Smooth muscle cell of the brain vasculature (primary cell): ENCODE measurements at regions not wholly inside any gene's neighbourhood (a gene's known extent, or its start where the extent isn't known, plus 50 kb on each side); places are given as distances from the start of the nearest gene placed in this dataset.

Experiments
- DNase-seq: peaks from one replicate; pipeline ENCODE4 v3.0.0-alpha.2; 2012; ENCODE audit warnings: low read depth, low spot score

DNA sequence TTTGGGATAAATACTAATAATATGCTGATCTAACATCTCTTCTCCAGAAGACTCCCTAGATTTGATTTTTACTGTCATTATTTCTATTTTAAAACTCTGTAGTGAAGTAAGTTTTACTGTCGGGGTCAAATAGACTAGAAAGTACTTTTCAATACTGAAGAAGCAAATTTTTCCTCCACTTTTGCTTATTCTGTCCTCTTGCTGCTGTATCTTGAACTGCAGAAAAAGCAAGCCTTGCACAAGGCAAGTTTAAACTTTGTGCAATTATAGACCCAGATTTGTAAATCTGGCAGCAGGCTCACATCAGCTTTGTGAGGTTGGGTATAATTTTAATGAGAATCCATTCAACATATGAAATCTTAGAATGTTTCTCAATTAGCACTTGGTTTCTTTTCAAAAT lies 151.1 kb upstream of the ETS2 start:
- DNase-seq: no peak

GRCh38 chr21:38658511-38658910 lies 147.2 kb upstream of the ETS2 start:
- DNase-seq: no peak

GRCh38 chr21:38659936-38660332 lies 145.8 kb upstream of the ETS2 start:
- no peak for DNase-seq

GRCh38 chr21:38660333-38661196 lies 145.2 kb upstream of the ETS2 start:
- no peak for DNase-seq

- no peak for DNase-seq
Measured at GRCh38 chr21:38661197-38661871, 144.4 kb upstream of the ETS2 start.

GRCh38 chr21:38661889-38662568 lies 143.7 kb upstream of the ETS2 start:
- DNase-seq: no peak

- no peak for DNase-seq
Measured at GRCh38 chr21:38663282-38663681, 142.4 kb upstream of the ETS2 start.

GRCh38 chr21:38664315-38664714 lies 141.4 kb upstream of the ETS2 start:
- DNase-seq: no peak

GRCh38 chr21:38664841-38665240 lies 140.9 kb upstream of the ETS2 start:
- no peak for DNase-seq

DNA sequence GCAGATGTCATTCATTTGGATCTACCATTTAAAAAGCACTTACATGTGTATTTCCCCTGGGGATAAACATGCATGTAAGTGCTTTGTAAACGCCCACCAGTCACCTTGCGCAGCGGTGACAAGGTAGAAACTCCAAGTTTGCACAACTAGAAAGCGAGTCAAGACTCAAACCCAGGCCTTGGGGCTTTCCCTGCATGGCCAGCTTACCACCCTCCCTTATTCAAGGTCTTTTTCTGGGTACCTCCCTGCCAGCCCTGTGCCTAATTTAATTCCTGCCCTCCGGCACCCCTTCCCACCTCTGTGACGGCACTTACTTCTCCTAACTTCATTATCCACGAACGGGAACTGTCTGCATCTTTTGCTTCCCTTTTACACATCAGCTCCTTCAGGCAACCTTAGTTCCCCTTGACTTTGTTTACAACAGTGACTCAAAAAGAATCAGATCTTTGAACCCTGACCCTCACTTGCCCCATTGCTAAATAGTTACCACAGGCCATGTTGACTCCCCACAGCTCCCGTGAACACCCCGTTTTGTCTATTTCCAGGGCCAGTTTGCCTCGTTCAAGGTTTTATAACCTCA lies 138.3 kb upstream of the ETS2 start:
- DNase-seq: no peak

- DNase-seq: no peak
Measured at GRCh38 chr21:38668067-38668466, 137.7 kb upstream of the ETS2 start.

DNA sequence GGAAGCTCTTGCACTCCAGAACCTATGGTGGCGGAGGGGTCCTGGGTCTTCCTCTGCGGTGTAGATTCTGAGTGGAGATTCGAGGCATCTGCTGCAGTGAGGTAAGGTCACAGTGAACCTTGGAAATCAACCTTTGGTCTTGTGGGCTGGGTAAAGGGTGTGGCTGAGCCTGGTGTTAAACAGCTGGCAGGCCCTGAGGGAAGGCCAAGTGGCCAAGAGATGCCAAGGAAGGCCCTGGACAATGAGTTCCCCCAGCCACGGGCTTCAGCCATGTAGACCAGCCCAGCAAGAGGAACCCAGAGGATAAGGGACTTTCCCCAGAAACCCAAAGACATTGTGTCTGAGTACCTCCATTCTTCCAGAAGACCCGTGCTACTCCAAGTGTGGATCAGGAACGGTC lies 137.2 kb upstream of the ETS2 start:
- DNase-seq: no peak

GRCh38 chr21:38669186-38669585 lies 136.5 kb upstream of the ETS2 start:
- DNase-seq: no peak

- DNase-seq: no peak
Measured at GRCh38 chr21:38670861-38671260, 134.9 kb upstream of the ETS2 start.

DNA sequence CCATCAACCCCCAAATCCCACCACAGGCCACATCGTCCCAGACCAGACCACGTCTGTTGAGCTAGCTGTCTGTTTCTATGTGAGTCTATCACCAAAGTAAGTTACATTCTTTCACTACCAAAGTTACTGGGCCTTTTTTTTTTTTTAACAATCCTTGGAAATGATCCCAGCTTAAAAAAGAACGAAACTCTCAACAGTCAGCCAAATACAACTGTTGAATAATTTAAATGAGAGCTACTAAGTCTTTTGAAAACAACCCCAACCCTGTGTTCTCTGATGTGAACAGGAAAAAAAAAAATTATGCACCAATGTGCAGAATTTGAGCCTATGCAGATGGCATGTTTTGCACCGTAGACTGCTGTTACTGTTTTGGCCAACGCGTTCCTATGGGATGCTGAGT lies 134.0 kb upstream of the ETS2 start:
- DNase-seq: no peak

GRCh38 chr21:38675182-38675824 lies 130.4 kb upstream of the ETS2 start:
- DNase-seq: no peak

GRCh38 chr21:38678827-38679226 lies 126.9 kb upstream of the ETS2 start:
- DNase-seq: no peak

DNA sequence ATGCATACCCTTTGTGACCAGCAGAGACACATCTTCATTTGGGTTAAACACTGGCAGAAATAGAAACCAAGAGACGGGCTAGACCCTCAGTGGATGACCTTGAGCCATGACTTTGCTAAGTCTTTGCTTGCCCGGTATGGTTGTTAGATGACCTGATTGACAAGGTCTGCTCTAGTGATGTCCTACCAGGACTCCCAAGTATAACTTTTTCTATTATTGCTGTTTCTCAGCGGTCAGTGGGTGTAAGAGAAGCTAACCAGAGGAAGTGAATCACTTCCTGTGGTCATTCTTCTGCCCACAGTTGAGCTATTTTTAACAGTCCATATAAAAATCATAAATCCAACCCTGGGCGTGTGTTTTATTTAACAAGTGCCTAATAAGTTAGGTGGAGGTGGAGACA lies 126.2 kb upstream of the ETS2 start:
- no peak for DNase-seq

DNA sequence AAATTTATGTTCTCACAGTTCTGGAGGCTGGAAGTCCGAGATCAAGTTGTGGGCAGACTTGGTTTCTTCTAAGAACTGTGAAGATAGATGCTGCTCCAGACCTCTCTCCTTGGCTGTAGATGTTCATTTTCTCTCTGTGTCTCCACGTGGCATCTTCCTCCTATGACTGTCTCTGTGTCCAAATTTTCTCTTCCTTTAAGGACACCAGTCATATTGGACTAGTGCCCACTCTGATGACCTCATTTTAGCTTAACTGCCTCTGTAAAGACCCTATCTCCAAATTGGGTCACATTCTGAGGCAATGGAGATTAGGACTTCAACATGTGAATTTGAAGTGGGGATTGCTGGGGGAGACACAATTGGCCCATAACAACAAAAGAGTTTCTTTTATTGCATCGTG lies 125.3 kb upstream of the ETS2 start:
- no peak for DNase-seq

DNA sequence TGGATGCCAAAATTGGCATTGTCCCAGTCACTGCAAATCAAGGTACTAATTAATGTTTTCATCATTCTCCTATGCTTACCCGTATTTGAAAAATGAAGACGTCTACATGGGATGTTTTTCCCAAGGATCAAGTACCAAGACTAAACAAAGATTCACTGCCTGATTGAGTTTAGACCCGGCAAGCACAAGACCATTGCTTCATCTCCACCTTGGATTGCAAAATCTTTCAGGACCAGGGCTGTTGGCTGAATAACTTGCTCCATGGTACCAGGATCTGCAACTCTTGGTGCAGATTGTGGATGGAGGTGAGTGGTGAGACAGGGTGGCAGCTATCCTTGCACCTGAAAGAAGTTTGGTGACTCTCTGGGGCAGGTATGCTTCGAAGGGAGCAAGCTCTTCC lies 122.5 kb upstream of the ETS2 start:
- DNase-seq: no peak

GRCh38 chr21:38688068-38688467 lies 117.7 kb upstream of the ETS2 start:
- no peak for DNase-seq

DNA sequence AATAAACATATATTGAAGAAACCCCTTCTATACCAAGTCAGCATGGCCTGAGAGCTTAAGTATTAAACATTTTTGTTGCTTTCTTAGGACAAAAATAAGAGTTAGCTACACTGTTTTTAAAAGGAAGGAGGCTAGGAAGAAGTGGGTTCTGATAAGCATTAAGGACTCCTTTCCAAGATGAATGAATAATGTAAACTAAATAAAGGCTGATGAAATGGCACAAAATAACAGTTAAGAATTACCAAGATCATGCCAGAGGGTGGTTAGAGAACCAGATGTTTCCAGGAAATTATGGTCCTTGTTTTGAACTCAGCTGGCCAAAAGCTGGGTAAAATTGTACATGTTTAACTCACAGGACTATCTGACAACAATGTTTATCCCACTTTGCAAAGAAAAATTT lies 114.1 kb upstream of the ETS2 start:
- no peak for DNase-seq
